ENCODE measurements at regions not wholly inside any gene's neighbourhood (a gene's known extent, or its start where the extent isn't known, plus 50 kb on each side); places are given as distances from the start of the nearest gene placed in this dataset.

- CTCF ChIA-PET, result no interaction called here
- H3K27ac Mint-ChIP-seq, result no peak overlapping the region
- Histone ChIP-seq H3K27ac (ENCODE audit: low read length in 2 of 2) (no peak overlapping the region), H3K4me2 (replicated peaks; ENCODE audit: low read depth, low read length, poor library complexity, severe bottlenecking) (no peak overlapping the region), H3K4me1 (ENCODE audit: control insufficient read depth in 2 of 2, insufficient read depth in 2 of 2, low read length in 2 of 2) (no peaks in the 10 kb centered on the region), H3K36me3 (replicated peaks in 1 of 2; ENCODE audit: control extremely low read depth in 1 of 2, control insufficient read depth in 1 of 2, extremely low read depth in 1 of 2, insufficient read depth in 2 of 2, low read length in 1 of 2) (no peaks in the 10 kb centered on the region), H3K4me3 (ENCODE audit: control extremely low read depth in 1 of 5, extremely low read depth in 1 of 5, insufficient read depth in 1 of 5, low read depth in 2 of 5, low read length in 4 of 5) (no peak overlapping the region), H3K27me3 (replicated peaks in 1 of 4; ENCODE audit: control extremely low read depth in 1 of 4, control insufficient read depth in 3 of 4, insufficient read depth in 4 of 4, low read length in 3 of 4) (no peaks in the 10 kb centered on the region), H3K9me3 (ENCODE audit: control extremely low read depth in 1 of 3, control insufficient read depth in 2 of 3, insufficient read depth in 1 of 3, low read length in 2 of 3) (no peaks in the 10 kb centered on the region), H3K9ac (ENCODE audit: low read length) (no peak overlapping the region), H4K20me1 (ENCODE audit: control insufficient read depth, insufficient read depth, low read length, poor library complexity, severe bottlenecking) (no peaks in the 10 kb centered on the region), H3K79me2 (ENCODE audit: control insufficient read depth, insufficient read depth, low read length) (no peaks in the 10 kb centered on the region), H2AFZ (ENCODE audit: insufficient read depth, low read depth, low read length, poor library complexity, severe bottlenecking) (no peak overlapping the region)
- POLR2A ChIA-PET, result no interaction called here
- WGBS (ENCODE audit: insufficient coverage), result 86% methylated on average over 7 of the region's 12 CpGs
- ATAC-seq (ENCODE audit: low read depth) (no peak), DNase-seq (no peak)
- intact Hi-C loops (cut with micrococcal nuclease), result no loop called here
- no peaks in the 10 kb centered on the region for H3K4me1 Mint-ChIP-seq
- TF ChIP-seq CTCF (IDR thresholded peaks at IDR 0.05), result no peak
- no peak for TF ChIP-seq EZH2 (IDR thresholded peaks at IDR 0.05; ENCODE audit: borderline replicate concordance, insufficient read depth, low read depth, low read length, poor library complexity, severe bottlenecking)
- no peak overlapping the region for H3K4me3 Mint-ChIP-seq
- no peaks in the 10 kb centered on the region for H3K9me3 Mint-ChIP-seq (ENCODE audit: insufficient read depth)
- H3K27me3 Mint-ChIP-seq, result peaks cover 16% of the 10 kb centered on the region
Measured at GRCh38 chr6:43916924-43917877, 147.2 kb downstream of the VEGFA start.

Data from B cell (primary cell).